Hepatocyte (in vitro differentiated cells): ENCODE measurements at regions not wholly inside any gene's neighbourhood (a gene's known extent, or its start where the extent isn't known, plus 50 kb on each side); places are given as distances from the start of the nearest gene placed in this dataset.

Experiments
- DNase-seq: peaks from one replicate; pipeline ENCODE4 v3.0.0-alpha.2; 2016; ENCODE audit warnings: low spot score
- H2AFZ ChIP-seq: fragments of 200-600 bp; sonication (generic); 2 replicates; pipeline ENCODE4 v1.6.0; 2016; ENCODE audit warnings: antibody characterized with exemption, mild to moderate bottlenecking
- H3K27ac ChIP-seq: fragments of 200-600 bp; sonication (generic); 2 replicates; pipeline ENCODE4 v1.5.1; 2016; ENCODE audit warnings: mild to moderate bottlenecking
- H3K27me3 ChIP-seq: fragments of 200-600 bp; sonication (generic); 2 replicates; pipeline ENCODE4 v1.6.1; 2016
- H3K36me3 ChIP-seq: fragments of 200-600 bp; sonication (generic); replicated peaks from 2 replicates; pipeline ENCODE4 v1.5.1; 2016; ENCODE audit warnings: low read depth; ENCODE audit not compliant: insufficient read depth
- H3K4me1 ChIP-seq: fragments of 200-600 bp; sonication (generic); 2 replicates; pipeline ENCODE4 v1.5.1; 2016; ENCODE audit warnings: mild to moderate bottlenecking, moderate library complexity; ENCODE audit not compliant: insufficient read depth
- H3K4me2 ChIP-seq: fragments of 200-600 bp; sonication (generic); 2 replicates; pipeline ENCODE4 v1.6.0; 2016
- H3K4me3 ChIP-seq: fragments of 200-600 bp; sonication (generic); 2 replicates; pipeline ENCODE4 v1.5.1; 2016; ENCODE audit warnings: mild to moderate bottlenecking
- H3K79me2 ChIP-seq: fragments of 200-600 bp; sonication (generic); 2 replicates; pipeline ENCODE4 v1.6.0; 2017; ENCODE audit warnings: mild to moderate bottlenecking
- H3K9me2 ChIP-seq: fragments of 200-600 bp; sonication (generic); replicated peaks from 2 replicates; pipeline ENCODE4 v1.6.0; 2017; ENCODE audit warnings: mild to moderate bottlenecking; ENCODE audit not compliant: insufficient read depth
- H3K9me3 ChIP-seq: fragments of 200-600 bp; sonication (generic); 2 replicates; pipeline ENCODE4 v1.5.1; 2016; ENCODE audit warnings: low read depth, mild to moderate bottlenecking
- H4K20me1 ChIP-seq: fragments of 200-600 bp; sonication (generic); 2 replicates; pipeline ENCODE4 v1.6.0; 2016; ENCODE audit warnings: mild to moderate bottlenecking; ENCODE audit not compliant: insufficient read depth, poor library complexity, severe bottlenecking
- CTCF ChIP-seq: fragments of 200-600 bp; sonication (generic); IDR thresholded peaks from 2 replicates; pipeline ENCODE4 v1.5.1; 2016; ENCODE audit warnings: antibody characterized with exemption, mild to moderate bottlenecking; ENCODE audit not compliant: poor library complexity
- EZH2 ChIP-seq: fragments of 200-600 bp; sonication (generic); IDR thresholded peaks from 2 replicates; pipeline ENCODE4 v1.6.1; 2016; ENCODE audit warnings: antibody characterized with exemption, mild to moderate bottlenecking, borderline replicate concordance
- EZH2phosphoT487 ChIP-seq: fragments of 200-600 bp; sonication (generic); IDR thresholded peaks from one replicate; pipeline ENCODE4 v1.6.1; 2018; ENCODE audit warnings: antibody characterized with exemption, mild to moderate bottlenecking, low read depth, moderate library complexity; ENCODE audit not compliant: unreplicated experiment, severe bottlenecking
- WGBS: methylation state at CpG from one replicate; pipeline ENCODE4 v1.1.6; 2016; ENCODE audit warnings: low lambda C conversion rate; ENCODE audit errors: missing lambda C conversion rate; 5-methylcytosine and 5-hydroxymethylcytosine counted together

DNA sequence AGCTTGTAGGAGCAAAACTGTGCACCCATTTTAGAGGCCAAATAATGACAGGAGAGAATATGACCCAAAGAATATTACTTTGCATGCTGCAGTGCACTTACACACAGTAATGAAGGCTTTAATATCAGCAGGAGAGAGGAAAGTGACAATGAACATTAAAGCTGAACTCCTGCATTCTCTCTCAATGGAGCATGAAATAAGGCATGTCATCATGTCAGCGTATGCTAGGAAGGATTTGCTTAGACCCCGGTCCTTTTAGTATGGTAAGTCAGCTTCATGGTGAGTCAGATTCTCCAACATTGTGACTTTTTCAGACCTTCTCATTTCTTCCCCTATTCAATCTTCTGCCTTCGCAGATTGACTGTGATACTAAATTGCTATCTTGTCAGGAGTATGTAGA lies 210.7 kb upstream of the TMPRSS15 start:
- Histone ChIP-seq H3K4me1 (no peaks in the 10 kb centered on the region), H3K79me2 (no peaks in the 10 kb centered on the region), H3K4me3 (no peak overlapping the region), H3K9me2 (no peaks in the 10 kb centered on the region), H2AFZ (no peak overlapping the region), H3K9me3 (no peaks in the 10 kb centered on the region), H3K27ac (no peak overlapping the region), H3K27me3 (no peaks in the 10 kb centered on the region), H4K20me1 (no peaks in the 10 kb centered on the region), H3K36me3 (no peaks in the 10 kb centered on the region), H3K4me2 (no peak overlapping the region)
- TF ChIP-seq EZH2phosphoT487: no peak
- no peak for TF ChIP-seq EZH2
- no peak for TF ChIP-seq CTCF
- no peak for DNase-seq
- WGBS: 86% methylated on average over 3 of the region's 3 CpGs

DNA sequence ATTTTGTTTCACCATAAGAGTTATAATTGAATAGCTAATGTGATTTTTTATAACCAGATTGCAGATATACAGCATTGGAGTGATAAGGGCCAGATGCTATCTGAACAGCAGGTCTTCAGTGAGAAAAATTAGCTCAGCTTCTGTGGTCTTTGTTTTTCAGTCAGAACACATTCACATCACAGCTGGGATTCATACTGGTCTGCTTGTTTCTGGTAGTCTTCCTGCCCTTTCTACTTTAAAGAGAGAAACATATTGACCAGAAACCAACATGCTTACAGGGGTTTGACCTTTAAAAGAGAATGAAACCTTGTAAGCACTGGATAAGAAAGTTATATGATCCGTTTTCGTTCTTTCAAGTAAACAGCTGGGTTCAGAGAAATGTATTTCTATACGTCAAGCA lies 213.7 kb upstream of the TMPRSS15 start:
- H3K4me2 ChIP-seq: no peak overlapping the region
- 75% methylated on average over 3 of the region's 3 CpGs for WGBS
- H4K20me1 ChIP-seq: no peaks in the 10 kb centered on the region
- H3K9me3 ChIP-seq: no peaks in the 10 kb centered on the region
- no peak overlapping the region for H2AFZ ChIP-seq
- no peaks in the 10 kb centered on the region for H3K36me3 ChIP-seq
- no peaks in the 10 kb centered on the region for H3K79me2 ChIP-seq
- DNase-seq: no peak
- no peak overlapping the region for H3K4me3 ChIP-seq
- H3K27me3 ChIP-seq: no peaks in the 10 kb centered on the region
- TF ChIP-seq EZH2phosphoT487: no peak
- no peak for TF ChIP-seq EZH2
- TF ChIP-seq CTCF: no peak
- no peak overlapping the region for H3K27ac ChIP-seq
- H3K9me2 ChIP-seq: no peaks in the 10 kb centered on the region
- no peaks in the 10 kb centered on the region for H3K4me1 ChIP-seq

- Histone ChIP-seq H3K9me3 (no peaks in the 10 kb centered on the region), H3K27ac (no peak overlapping the region), H3K4me1 (no peaks in the 10 kb centered on the region), H3K4me3 (no peak overlapping the region), H3K79me2 (no peaks in the 10 kb centered on the region), H2AFZ (no peak overlapping the region), H3K36me3 (no peaks in the 10 kb centered on the region), H4K20me1 (no peaks in the 10 kb centered on the region), H3K27me3 (no peaks in the 10 kb centered on the region), H3K9me2 (no peaks in the 10 kb centered on the region), H3K4me2 (no peak overlapping the region)
- no peak for DNase-seq
- WGBS: 71% methylated on average over 4 of the region's 4 CpGs
- TF ChIP-seq CTCF (no peak), EZH2phosphoT487 (no peak), EZH2 (no peak)
These were observed 216.9 kb upstream of the TMPRSS15 start for GRCh38 chr21:18620436-18620835.

DNA sequence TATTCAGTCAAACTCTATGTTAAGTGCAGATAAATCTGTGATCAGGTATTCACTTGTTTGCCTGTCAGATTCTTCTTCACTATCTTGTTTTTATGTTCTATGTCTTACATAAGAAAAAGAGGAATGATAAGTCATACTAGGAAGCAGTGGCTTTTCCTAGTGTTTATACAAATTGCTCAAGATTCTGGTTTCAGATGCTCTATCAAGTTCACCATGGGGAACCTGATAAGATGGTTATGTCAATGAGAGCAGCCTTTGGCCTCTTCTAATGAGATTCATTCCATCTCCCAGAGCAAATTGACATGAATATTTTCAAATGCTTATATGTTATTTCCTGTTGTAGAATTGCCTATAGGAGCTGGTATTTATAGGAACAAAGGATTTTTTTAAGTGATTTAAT lies 218.8 kb upstream of the TMPRSS15 start:
- H3K4me1 ChIP-seq: no peaks in the 10 kb centered on the region
- no peaks in the 10 kb centered on the region for H3K27me3 ChIP-seq
- H3K79me2 ChIP-seq: no peaks in the 10 kb centered on the region
- DNase-seq: no peak
- H4K20me1 ChIP-seq: no peaks in the 10 kb centered on the region
- no peaks in the 10 kb centered on the region for H3K9me3 ChIP-seq
- no peaks in the 10 kb centered on the region for H3K9me2 ChIP-seq
- no peak overlapping the region for H2AFZ ChIP-seq
- H3K27ac ChIP-seq: no peak overlapping the region
- TF ChIP-seq EZH2 (no peak), CTCF (no peak), EZH2phosphoT487 (no peak)
- H3K4me2 ChIP-seq: no peak overlapping the region
- H3K4me3 ChIP-seq: no peak overlapping the region
- no peaks in the 10 kb centered on the region for H3K36me3 ChIP-seq
